ENCODE measurements at regions not wholly inside any gene's neighbourhood (a gene's known extent, or its start where the extent isn't known, plus 50 kb on each side); places are given as distances from the start of the nearest gene placed in this dataset.

DNA sequence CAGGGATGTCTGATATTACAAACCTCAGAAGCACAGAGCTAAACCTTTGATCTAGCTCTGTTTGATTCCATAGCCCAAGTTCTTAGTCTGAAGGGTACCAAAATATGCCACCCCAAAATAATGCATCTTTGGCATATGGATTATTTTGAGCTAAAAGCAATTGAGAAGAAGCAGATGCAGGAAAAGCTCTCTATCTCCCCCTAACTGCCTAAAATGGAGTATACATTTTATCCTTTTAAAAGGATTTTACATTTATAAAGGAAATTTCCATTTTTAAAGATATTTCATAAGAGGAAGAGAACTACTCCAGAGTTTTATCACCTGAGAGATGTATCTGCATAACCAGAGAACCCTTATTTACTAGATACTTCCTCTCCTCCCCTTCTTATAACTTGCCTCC is 158.7 kb downstream of the ZNF674 start:
- TF ChIP-seq CTCF (IDR thresholded peaks at IDR 0.05) (peak; percentile 62; the same call in 1 of the 2 replicates), SIN3A (IDR thresholded peaks at IDR 0.05; ENCODE audit: borderline replicate concordance, insufficient read depth, low read depth, low read length) (no peak), REST (IDR thresholded peaks at IDR 0.05; ENCODE audit: insufficient read depth in 1 of 2, low read depth in 2 of 2, low read length in 1 of 2) (no peak), POLR2AphosphoS5 (IDR thresholded peaks at IDR 0.05; ENCODE audit: low read depth, low read length) (no peak)

Data from Panc1 (cell line).